ENCODE measurements at regions not wholly inside any gene's neighbourhood (a gene's known extent, or its start where the extent isn't known, plus 50 kb on each side); places are given as distances from the start of the nearest gene placed in this dataset.

GRCh38 chr2:164164602-164165001 is 428.8 kb upstream of the FIGN start:
- ChIA-PET CTCF (interaction anchor here (1.0 kb wide), 1 partner anchor 23 kb away, joined by 4 read pairs; no protein-coding TSS in a partner anchor), POLR2A (no interaction called here)
- Histone ChIP-seq H3K4me1 (ENCODE audit: control insufficient read depth, extremely low read depth, insufficient read depth, low read length) (no peaks in the 10 kb centered on the region), H3K4me2 (ENCODE audit: insufficient read depth, low read length) (no peak overlapping the region), H3K27me3 (ENCODE audit: control insufficient read depth in 2 of 2, insufficient read depth in 2 of 2, low read length in 2 of 2) (no peaks in the 10 kb centered on the region), H3K9me1 (replicated peaks; ENCODE audit: control insufficient read depth, extremely low read depth, insufficient read depth, low read length) (no peaks in the 10 kb centered on the region), H4K20me1 (replicated peaks; ENCODE audit: control insufficient read depth, extremely low read depth, insufficient read depth, low read length) (no peaks in the 10 kb centered on the region), H3K4me3 (replicated peaks in 1 of 3; ENCODE audit: insufficient read depth in 1 of 3, low read depth in 1 of 3, low read length in 3 of 3) (no peak overlapping the region), H3K36me3 (ENCODE audit: control insufficient read depth in 2 of 2, extremely low read depth in 1 of 2, insufficient read depth in 2 of 2, low read length in 2 of 2) (no peaks in the 10 kb centered on the region), H3K27ac (ENCODE audit: insufficient read depth, low read depth, low read length) (no peak overlapping the region), H3K79me2 (ENCODE audit: control insufficient read depth, insufficient read depth, low read length) (no peaks in the 10 kb centered on the region), H3K9me3 (replicated peaks; ENCODE audit: control insufficient read depth, insufficient read depth, low read length) (no peaks in the 10 kb centered on the region), H3K9ac (replicated peaks; ENCODE audit: extremely low read depth, insufficient read depth, low read length) (no peak overlapping the region), H2AFZ (ENCODE audit: low read depth, low read length) (no peak overlapping the region)
- TF ChIP-seq CTCF (IDR thresholded peaks at IDR 0.05; ENCODE audit: extremely low read depth in 1 of 2, insufficient read depth in 1 of 2, low read depth in 1 of 2, low read length in 2 of 2): no peak
- TF ChIP-seq MAX (IDR thresholded peaks at IDR 0.05; ENCODE audit: insufficient read depth, insufficient read length): no peak
- TF ChIP-seq POLR2A (IDR thresholded peaks at IDR 0.05; ENCODE audit: low read depth, low read length): no peak
- TF ChIP-seq JUN (IDR thresholded peaks at IDR 0.05; ENCODE audit: borderline replicate concordance, insufficient read depth, insufficient read length, low read depth): no peak
- no peak for TF ChIP-seq FOS (IDR thresholded peaks at IDR 0.05; ENCODE audit: borderline replicate concordance, insufficient read depth, low read length)
- no peak for TF ChIP-seq GATA2 (IDR thresholded peaks at IDR 0.05; ENCODE audit: insufficient read depth, insufficient read length, low read depth, low read length)
- TF ChIP-seq MYC (IDR thresholded peaks at IDR 0.05; ENCODE audit: low read depth, low read length): no peak
- TF ChIP-seq POLR2AphosphoS5 (IDR thresholded peaks at IDR 0.05; ENCODE audit: insufficient read depth, low read depth, low read length): no peak
- TF ChIP-seq EZH2 (IDR thresholded peaks at IDR 0.05; ENCODE audit: borderline replicate concordance, low read depth, low read length, severe bottlenecking): no peak
- FAIRE-seq (no peak), DNase-seq (ENCODE audit: low read depth, low spot score) (no peak)
- intact Hi-C loops (cut with micrococcal nuclease): no loop called here
- no TSS peak for BruUV-seq (replicated peaks)
- dilution Hi-C loops (cut with MboI; ENCODE audit: extremely low pct_ligation_motif_present, low sequenced_read_pairs): no loop called here

Measured in endothelial cell of umbilical vein (primary cell).